HG03060 (cell line): ENCODE measurements at regions not wholly inside any gene's neighbourhood (a gene's known extent, or its start where the extent isn't known, plus 50 kb on each side); places are given as distances from the start of the nearest gene placed in this dataset.

Experiments
- ATAC-seq: cut with Tn5 transposase; IDR thresholded peaks from one replicate; pipeline ENCODE4 v1.9.1; 2021; ENCODE audit warnings: low read depth, moderate number of reproducible peaks; ENCODE audit not compliant: unreplicated experiment

DNA sequence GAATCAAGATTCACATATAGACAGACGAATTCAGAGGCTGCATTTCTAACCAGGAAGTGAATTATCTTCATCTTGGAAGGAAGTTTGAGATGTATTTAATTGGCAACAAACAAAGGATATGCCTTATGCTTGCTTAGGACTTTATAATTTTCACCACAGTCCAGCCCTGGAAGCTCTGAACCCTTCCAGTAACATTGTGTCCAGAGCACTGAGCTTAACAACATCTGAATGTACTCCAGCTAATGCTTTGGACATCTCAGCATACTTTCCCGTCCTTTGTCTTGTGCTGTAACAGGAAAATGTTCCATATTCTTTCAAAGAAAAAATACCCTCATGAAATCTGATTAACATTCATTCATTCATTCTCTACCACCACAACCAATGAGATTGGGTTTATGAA is 136.3 kb upstream of the SPATS2L start:
- ATAC-seq: no peak

DNA sequence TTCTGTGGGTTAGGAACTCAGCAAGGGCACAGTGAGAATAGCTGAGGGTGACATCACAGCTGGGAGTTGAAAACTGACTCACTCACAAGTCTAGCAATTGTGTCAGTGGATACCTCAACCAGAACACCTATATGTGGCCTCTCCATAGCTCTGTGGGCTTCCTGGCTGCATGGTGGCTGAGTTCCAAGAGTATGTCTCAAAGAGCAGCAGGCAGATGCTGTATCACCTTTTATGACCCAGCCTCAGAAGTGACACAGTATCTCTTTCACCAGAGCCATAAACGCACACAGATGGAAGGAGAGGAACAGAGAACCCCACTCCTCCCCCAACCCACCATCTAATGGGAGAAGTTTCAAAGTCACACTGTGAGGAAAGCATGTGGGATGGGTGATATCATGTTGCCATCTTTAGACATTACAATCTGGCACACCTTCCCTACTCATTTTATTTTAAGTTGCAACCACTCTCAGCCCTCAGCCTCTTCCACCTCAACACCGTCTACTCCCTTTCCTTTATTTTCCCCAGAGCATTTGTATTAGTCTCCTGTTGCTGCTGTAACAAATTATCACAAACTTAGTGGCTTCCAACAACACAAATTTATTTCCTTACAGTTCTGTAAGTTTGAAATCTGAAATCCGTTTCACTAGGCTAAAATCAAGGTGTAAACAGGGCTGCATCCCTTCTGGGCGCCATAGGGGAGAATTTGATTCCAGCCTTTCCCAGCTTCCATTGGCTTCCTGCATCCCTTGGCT is 134.6 kb upstream of the SPATS2L start:
- ATAC-seq: no peak

DNA sequence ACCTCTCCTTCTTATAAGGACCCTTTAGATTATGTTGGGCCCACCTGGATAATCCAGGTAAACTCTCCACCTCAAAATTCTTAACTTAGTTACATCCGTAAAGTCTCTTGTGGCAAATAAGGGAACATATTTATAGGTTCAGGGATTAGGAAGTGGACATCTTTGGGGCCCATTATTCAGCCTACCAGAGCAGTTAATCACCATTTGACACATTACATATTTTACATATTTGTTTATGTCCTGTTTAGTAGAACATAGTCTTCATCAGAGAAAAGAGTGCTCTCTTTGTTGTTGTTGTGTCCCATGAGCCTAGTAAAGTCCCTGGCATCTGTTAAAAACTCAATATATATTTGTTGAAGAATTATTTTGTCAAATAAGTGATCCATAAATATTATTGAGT is 134.0 kb upstream of the SPATS2L start:
- ATAC-seq: no peak

DNA sequence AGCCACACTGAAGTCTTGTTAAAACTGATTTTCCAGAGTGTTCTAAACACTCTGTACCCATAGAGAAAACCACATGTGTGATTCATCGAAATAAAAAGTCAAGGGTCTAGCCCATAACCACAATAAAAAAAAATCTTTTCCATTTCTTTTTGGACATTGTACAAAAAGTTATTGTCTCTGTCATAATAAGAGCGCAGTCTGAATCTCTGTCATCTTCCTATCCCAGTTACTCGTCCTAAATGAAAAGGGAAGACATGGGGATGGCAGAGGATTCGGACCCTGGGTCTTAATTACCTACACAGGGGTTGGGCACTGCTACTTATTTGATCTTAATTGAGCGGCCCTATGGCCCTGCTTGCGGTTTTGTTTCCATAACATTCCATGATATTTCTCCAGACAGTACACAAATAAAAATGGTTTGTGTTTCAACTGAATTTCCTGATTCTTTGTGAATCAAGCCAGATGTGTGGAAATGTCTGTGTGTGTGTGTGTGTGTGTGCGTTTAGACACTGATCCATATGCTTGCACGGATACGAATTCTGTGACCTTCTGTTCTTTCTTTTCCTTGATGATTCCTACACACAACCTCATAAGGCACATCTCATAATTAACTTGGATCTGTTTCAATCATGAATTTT is 133.4 kb upstream of the SPATS2L start:
- ATAC-seq: no peak

DNA sequence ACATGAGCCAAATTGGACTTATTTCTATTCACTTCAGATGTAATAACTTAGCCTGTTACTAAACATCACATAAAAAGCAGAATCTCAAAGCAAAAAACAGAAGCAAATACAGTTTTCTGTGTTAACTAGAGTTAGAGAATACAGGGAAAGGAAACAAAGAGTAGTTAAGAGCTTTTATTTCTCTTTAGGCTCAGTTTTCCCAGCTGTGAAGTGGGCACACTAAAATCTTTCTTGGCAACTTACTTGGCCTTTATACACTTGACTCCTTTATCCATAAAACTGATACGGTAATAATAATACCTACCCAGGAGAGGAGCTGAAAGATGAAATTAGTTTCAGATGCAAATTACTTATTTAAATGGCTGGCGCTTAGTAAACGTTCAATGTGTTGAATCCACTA is 132.8 kb upstream of the SPATS2L start:
- ATAC-seq: no peak

DNA sequence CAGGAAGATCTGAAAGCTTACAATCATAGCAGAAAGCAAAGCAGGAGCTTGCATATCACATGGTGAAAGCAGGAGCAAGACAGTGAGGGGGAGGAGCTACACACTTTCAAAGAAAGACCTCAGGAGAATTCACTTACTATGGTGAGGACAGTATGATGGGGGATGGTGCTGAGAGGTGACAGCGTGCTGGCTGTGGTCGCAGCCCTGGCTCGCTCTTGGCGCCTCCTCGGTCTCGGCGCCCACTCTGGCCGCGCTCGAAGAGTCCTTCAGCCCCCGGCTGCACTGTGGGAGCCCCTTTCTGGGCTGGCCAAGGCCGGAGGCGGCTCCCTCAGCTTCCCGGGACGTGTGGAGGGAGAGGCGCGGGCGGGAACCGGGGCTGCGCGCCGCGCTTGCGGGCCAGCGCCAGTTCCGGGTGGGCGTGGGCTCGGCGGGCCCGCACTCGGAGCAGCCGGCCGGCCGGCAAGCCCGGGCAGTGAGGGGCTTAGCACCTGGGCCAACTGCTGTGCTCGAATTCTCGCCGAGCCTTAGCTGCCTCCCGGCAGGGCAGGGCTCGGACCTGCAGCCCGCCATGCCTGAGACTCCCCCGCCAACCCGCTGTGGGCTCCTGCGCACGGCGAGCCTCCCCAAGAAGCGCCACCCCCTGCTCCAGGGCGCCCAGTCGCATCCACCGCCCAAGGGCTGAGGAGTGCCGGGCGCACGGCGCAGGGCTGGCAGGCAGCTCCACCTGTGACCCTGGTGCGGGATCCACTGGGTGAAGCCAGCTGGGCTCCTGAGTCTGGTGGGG is 131.9 kb upstream of the SPATS2L start:
- no peak for ATAC-seq

DNA sequence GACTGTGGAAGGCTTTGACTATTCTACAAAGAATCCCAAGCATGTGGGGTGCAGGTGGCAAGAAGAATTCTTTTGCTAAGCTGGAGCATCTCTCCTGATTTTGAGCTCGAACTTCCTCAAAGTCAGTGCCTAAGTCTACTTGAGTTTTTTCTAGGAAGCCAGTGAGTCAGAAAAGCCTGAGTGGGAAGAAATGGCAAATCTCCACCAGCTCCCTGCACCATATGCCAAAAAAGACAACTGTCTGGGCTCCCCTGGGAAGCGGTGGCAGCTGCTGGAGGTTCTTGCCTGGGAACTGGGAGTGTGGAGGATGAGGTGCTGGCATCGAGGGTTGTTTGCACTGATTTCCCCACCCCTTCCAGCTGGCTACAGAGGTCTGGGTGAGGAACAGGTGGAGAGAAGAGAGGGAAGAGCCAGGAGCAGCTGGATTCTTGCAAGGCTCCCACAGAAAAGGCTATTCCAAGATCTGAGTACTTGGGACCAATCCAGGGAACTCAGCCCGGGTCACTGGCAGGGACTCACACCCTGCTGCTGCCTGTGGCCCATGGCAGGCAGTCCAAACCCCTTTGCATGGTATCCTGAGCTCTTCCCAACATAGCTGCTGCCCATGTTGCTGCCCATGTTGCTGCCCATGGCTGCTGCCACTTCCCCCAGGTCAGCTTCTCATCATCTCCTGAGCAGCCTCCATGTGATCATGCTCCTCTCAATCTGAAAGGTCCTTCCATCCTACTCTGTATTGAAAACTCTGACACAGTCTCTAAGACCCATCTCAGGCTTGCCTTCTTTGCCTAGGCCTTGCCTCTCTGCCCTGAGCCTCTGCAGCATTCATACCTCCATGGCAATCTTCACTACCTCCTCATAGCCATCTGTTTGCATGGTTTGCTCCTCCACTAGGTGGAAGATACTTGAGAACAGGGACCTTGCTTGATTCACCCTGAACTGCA is 128.3 kb upstream of the SPATS2L start:
- ATAC-seq: no peak

DNA sequence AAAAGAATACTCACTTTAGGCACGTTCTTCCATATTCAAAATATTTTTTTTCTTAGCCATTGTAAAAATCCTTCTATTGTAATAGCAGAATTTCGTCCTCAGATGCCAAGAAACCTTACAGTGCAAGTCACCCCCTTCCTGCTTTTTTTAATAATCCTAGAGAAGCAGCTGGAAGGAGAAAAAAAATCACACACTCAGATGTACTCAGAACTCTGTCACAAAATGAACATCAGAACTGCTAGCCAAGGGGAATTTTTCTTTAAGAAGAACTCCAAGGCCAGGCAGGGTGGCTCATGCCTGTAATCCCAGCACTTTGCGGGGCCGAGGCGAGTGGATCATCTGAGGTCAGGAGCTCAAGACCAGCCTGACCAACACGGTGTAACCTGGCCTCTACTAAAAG is 127.3 kb upstream of the SPATS2L start:
- no peak for ATAC-seq

DNA sequence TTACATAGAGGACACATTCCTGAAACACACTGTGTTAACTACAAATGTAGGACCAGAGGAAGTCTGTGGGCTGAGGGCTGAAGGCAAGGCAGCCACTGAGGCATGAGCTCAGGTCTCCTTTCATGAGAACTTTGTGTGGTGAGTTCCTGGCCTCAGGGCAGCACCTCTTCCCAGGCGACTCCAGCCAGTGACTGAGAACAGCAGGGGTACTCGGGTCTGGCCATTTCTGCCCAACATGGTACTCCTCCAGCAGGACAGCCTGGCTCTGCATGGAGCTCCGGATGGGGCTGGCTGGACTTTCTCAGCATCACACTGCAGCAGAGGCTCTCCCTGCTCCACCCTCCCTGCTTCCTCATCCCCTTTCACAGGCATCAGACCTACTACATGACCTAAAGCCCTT is 125.5 kb upstream of the SPATS2L start:
- no peak for ATAC-seq

DNA sequence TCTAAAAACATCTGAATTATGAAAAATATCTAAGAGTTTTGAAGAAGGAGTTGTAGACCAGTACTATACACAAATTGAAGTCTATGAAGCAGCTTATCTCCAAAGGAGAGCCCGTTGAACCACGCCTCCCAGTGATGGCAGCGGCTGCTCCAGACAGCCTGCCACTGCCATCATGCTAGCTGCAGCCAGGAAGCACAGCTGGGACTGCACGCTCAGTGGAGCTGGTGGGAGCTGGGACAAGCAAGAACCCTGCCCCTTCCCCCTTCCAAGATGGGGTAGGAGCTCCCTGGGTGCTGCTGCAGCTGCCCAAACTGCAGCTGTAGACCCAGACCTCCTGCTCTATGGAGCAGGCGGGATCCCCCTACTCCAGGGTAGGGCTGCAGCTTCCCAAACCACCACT is 124.7 kb upstream of the SPATS2L start:
- no peak for ATAC-seq

DNA sequence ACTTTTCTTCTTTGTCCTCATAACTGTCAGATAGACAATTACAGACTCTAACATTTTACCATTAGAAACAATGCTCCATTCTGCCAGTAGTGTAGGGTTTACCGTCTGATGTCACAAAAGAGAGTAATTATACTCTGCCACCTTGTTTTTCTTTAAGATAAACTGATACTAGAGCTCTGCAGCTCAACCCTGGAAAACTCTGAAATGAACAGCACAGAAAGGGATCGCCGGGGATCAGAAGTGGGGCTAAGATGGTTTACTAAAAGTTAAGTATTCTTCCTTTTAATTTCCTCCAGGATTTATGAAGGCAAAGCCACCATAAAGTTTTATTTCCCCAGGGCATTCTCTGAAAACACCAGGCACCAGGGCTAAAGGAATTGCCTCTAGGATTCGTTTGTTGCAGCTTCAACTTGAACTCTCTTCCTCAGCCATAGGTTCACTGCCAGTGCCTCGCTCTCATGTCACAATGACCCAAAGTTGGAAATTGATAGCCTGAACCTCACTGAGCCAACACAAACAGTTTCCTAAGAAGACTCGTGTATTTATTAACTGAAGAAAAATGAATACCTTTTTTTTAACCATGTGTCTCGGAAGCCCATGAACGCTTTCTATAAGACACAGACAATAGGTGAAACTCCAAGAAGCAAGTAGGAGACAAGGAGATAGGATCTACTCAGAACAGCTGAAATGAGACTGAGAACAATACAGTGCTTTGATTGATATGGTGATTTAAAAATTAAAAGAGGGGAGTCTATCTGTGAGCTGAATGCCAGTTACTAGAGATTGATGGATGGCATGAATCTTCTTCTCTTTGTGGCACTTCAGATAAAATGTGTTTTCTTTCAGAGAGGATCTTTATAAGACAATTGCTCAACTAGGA is 121.5 kb upstream of the SPATS2L start:
- ATAC-seq: no peak

DNA sequence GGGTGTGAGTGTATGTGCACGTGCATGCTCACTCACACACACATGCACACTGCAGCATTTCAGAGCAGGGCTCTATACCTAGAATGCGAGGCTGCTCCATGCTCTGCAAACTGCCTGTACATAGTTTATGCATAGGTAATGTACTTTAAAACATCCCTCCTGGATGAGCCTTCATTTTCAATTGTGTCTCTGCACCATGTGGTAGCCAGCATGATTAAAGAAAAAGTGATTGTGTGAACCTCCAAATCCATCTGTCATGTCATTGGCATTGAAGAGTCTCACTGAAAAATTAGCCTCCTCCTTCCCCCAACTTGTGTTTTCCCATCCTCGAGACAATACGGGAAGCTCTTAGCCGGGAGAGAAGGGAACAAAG is 120.9 kb upstream of the SPATS2L start:
- ATAC-seq: no peak

DNA sequence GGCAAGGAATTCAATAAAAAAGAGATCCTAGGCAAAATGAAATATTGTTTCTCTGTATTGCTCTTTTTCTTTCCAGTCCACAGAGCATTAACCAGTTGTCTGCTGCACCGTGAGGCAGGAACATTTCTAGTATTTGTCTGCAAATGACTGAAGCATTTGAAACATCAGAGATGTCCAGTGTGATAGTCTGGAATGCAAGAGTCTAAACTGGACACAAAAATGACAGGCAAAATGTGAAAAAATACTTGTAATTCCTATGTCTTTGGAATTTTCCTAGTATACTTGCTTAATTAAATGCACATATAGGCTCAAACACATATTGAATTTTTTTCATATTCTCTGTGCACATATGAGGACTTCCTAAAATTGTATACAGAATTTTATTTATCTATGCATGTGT is 120.5 kb upstream of the SPATS2L start:
- no peak for ATAC-seq

DNA sequence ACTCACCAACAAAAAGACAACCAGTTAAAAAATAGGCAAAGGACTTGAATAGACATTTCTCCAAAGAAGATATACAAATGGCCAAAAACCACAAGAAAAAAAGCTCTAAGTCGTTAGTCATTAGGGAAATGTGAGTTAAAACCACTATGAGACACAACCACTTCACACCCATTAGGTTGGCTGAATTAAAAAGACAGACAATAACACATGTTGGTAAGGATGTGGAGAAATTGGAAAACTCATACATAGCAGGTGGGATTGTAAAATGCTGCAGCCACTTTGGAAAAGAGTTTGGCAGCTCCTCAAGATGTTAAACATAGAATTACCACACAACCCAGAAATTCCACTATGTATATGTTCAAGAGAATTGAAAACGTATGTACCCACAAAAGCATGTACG is 117.6 kb upstream of the SPATS2L start:
- ATAC-seq: no peak

DNA sequence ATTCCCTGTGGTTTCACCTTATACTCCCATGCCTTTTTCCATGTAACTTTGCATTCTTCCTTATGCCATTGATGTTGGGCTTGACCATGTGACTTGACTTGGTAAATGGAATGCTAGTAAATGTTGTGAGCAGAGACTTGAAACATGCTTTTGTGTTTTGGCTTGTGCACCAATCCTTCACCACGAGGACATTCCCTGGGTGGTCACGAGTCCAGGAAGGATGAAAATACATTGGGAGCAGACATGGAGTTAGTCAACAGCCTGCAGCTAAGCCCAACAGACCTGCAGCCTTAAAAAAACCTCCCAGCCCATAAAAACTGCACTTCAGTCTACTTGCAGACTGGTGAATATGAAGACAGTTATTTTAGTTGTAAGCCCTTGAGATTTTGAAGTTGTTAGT is 116.5 kb upstream of the SPATS2L start:
- ATAC-seq: no peak

DNA sequence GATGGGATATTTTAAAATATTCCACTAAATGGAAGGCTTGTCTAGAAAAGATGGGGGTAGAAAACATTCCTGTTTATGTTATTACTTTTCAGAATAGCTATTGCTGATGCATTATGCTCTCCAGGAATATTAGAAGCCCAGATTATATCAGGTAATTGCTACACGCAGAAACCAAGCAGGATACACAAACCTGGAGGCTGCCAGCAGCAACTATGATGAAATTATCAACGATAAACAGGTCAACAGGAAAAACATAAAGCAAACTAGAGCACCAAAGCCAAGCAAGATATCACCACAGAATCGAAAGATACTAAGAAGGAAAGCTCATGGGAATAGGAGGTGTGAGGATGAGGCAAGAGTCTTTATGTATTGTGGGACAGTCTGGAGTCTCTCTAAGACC is 113.2 kb upstream of the SPATS2L start:
- no peak for ATAC-seq

DNA sequence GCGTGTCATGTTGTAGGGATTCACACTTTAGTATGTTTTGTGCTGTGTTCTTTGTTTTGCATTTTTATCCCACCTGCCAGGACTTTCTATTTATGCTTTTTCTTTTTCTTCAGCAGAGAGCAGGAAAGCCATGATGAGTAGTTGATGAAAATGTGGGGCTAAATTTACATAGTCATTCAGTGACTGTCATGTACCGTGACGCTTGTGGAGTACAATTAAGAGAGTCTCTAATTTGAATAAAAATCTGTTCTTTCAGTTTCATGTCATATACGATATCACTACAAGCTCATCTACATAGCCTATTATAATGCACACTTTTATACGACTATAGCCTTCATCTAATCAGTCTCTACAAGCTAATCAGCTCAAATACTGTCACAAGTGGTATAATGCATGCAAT is 112.7 kb upstream of the SPATS2L start:
- ATAC-seq: peak; percentile 60

DNA sequence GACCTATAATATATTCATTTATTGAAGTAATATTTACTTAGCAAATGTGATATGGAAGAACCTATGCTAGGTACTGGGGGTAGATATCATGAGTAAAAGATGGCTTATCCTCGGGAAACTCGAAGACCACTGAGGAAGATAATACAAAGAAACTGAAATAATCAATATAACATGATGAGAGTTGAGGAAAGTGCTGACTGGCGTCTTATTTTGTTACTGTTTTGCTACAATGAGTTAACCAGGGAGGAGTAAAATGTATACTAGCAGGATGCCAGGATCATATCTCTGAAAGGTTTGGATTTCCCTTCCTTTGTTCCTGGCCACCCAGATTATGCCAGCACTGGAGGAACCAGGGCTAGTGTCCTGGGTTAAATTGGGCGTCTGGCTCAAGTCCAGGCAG is 111.7 kb upstream of the SPATS2L start:
- no peak for ATAC-seq

DNA sequence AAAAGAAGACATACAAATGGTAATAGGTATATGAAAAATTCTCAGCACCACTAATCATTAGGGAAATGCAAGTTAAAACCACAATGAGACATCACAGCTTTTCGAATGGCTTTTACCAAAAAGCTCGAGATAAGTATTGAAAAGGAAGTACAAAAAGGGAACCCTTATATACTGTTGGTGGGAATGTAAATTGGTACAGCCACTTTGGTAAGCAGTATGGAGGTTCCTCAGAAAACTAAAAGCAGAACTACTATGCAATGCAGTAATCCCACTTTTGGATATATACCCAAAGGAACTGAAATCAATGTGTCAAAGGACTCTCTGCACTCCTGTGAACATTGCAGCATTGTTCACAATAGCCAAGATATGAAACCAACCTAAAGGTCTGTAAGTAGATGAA is 107.5 kb upstream of the SPATS2L start:
- ATAC-seq: no peak
